H9 (cell line): ENCODE measurements at regions not wholly inside any gene's neighbourhood (a gene's known extent, or its start where the extent isn't known, plus 50 kb on each side); places are given as distances from the start of the nearest gene placed in this dataset.

Source experiments
- DNase-seq: peaks from one replicate; pipeline ENCODE4 v3.0.0-alpha.2; 2017
- H2AFZ ChIP-seq: one replicate; pipeline ENCODE4 v1.6.1; 2013; ENCODE audit warnings: mild to moderate bottlenecking, low read length, control low read depth, moderate library complexity
- H2AK5ac ChIP-seq: 2 replicates; pipeline ENCODE4 v1.6.1; 2013; ENCODE audit warnings: low read length, control low read depth, mixed read lengths; ENCODE audit not compliant: insufficient read length
- H2BK120ac ChIP-seq: one replicate; pipeline ENCODE4 v1.6.1; 2013; ENCODE audit warnings: low read depth, mild to moderate bottlenecking, low read length, control low read depth, inconsistent platforms; ENCODE audit not compliant: poor library complexity, severe bottlenecking
- H2BK12ac ChIP-seq: 2 replicates; pipeline ENCODE4 v1.6.1; 2013; ENCODE audit warnings: low read length, control low read depth, mixed read lengths, low read depth; ENCODE audit not compliant: insufficient read length
- H2BK15ac ChIP-seq: 2 replicates; pipeline ENCODE4 v1.6.1; 2013; ENCODE audit warnings: low read depth, low read length, control low read depth
- H2BK20ac ChIP-seq: one replicate; pipeline ENCODE4 v1.6.1; 2013; ENCODE audit warnings: low read depth, mild to moderate bottlenecking, low read length, control low read depth, inconsistent platforms; ENCODE audit not compliant: poor library complexity, severe bottlenecking
- H2BK5ac ChIP-seq: 2 replicates; pipeline ENCODE4 v1.6.1; 2013; ENCODE audit warnings: low read length, control low read depth, mixed read lengths; ENCODE audit not compliant: insufficient read length
- H3K14ac ChIP-seq: 2 replicates; pipeline ENCODE4 v1.6.1; 2013; ENCODE audit warnings: low read length, control low read depth; ENCODE audit not compliant: insufficient read depth
- H3K18ac ChIP-seq: 2 replicates; pipeline ENCODE4 v1.6.1; 2013; ENCODE audit warnings: low read depth, mild to moderate bottlenecking, mixed read lengths, low read length, control low read depth; ENCODE audit not compliant: insufficient read length
- H3K23ac ChIP-seq: 2 replicates; pipeline ENCODE4 v1.6.1; 2013; ENCODE audit warnings: low read length, control low read depth, mixed read lengths, low read depth; ENCODE audit not compliant: insufficient read length
- H3K23me2 ChIP-seq: 2 replicates; pipeline ENCODE4 v1.6.1; 2013; ENCODE audit warnings: low read depth, mild to moderate bottlenecking, mixed read lengths, low read length, control low read depth; ENCODE audit not compliant: insufficient read length, poor library complexity, severe bottlenecking
- H3K27ac ChIP-seq: 2 replicates; pipeline ENCODE4 v1.5.1; 2013; ENCODE audit warnings: low read length, control low read depth, mixed read lengths, low read depth; ENCODE audit not compliant: insufficient read length
- H3K27me3 ChIP-seq: 2 replicates; pipeline ENCODE4 v1.6.1; 2013; ENCODE audit warnings: low read length, control low read depth, inconsistent platforms; ENCODE audit not compliant: insufficient read depth
- H3K4ac ChIP-seq: 2 replicates; pipeline ENCODE4 v1.6.1; 2013; ENCODE audit warnings: low read depth, mild to moderate bottlenecking, control low read depth, inconsistent platforms, low read length, moderate library complexity
- H3K4me1 ChIP-seq: 2 replicates; pipeline ENCODE4 v1.6.1; 2013; ENCODE audit warnings: low read length, control low read depth, inconsistent platforms; ENCODE audit not compliant: insufficient read depth
- H3K4me2 ChIP-seq: 2 replicates; pipeline ENCODE4 v1.6.1; 2013; ENCODE audit warnings: low read length, control low read depth, mixed read lengths; ENCODE audit not compliant: insufficient read length, insufficient read depth
- H3K56ac ChIP-seq: 2 replicates; pipeline ENCODE4 v1.6.1; 2013; ENCODE audit warnings: low read depth, mild to moderate bottlenecking, mixed read lengths, low read length, control low read depth; ENCODE audit not compliant: insufficient read length
- H3K79me1 ChIP-seq: 2 replicates; pipeline ENCODE4 v1.6.1; 2013; ENCODE audit warnings: low read depth, mild to moderate bottlenecking, moderate library complexity, low read length, control low read depth, inconsistent platforms; ENCODE audit not compliant: insufficient read depth, poor library complexity, severe bottlenecking
- H3K79me2 ChIP-seq: 2 replicates; pipeline ENCODE4 v1.6.1; 2013; ENCODE audit warnings: low read length, control low read depth, inconsistent platforms; ENCODE audit not compliant: insufficient read depth
- H3K9ac ChIP-seq: 2 replicates; pipeline ENCODE4 v1.6.1; 2013; ENCODE audit warnings: low read length, control low read depth, mixed read lengths; ENCODE audit not compliant: insufficient read length; ENCODE audit errors: extremely low read depth
- H3K9me3 ChIP-seq: one replicate; pipeline ENCODE4 v1.6.1; 2013; ENCODE audit warnings: low read depth, low read length, inconsistent platforms; ENCODE audit not compliant: control insufficient read depth
- H3T11ph ChIP-seq: one replicate; pipeline ENCODE4 v1.6.1; 2013; ENCODE audit warnings: mild to moderate bottlenecking, low read length, control low read depth, inconsistent platforms
- H4K20me1 ChIP-seq: one replicate; pipeline ENCODE4 v1.6.1; 2013; ENCODE audit not compliant: control insufficient read depth, insufficient read length, insufficient read depth
- H4K5ac ChIP-seq: 2 replicates; pipeline ENCODE4 v1.6.1; 2013; ENCODE audit warnings: low read depth, mild to moderate bottlenecking, mixed read lengths, low read length, control low read depth; ENCODE audit not compliant: insufficient read length
- H4K8ac ChIP-seq: replicated peaks from 2 replicates; pipeline ENCODE4 v1.6.1; 2013; ENCODE audit warnings: low read length, control low read depth, mixed read lengths, low read depth; ENCODE audit not compliant: insufficient read length
- H4K91ac ChIP-seq: 2 replicates; pipeline ENCODE4 v1.6.1; 2013; ENCODE audit warnings: low read depth, mild to moderate bottlenecking, moderate library complexity, mixed read lengths, low read length, control low read depth; ENCODE audit not compliant: insufficient read length
- H3K27ac Mint-ChIP-seq, 3 experiments: 2 replicates in 2 of 3; 3 replicates in 1 of 3; pipeline ENCODE4 v1.8.0; 2020 to 2021; ENCODE audit warnings: mixed read lengths in 3 of 3, mild to moderate bottlenecking in 1 of 3, moderate library complexity in 1 of 3
- H3K27me3 Mint-ChIP-seq: 2 replicates; pipeline ENCODE4 v1.8.0; 2021; ENCODE audit warnings: low read depth, mild to moderate bottlenecking, moderate library complexity, mixed read lengths
- H3K36me3 Mint-ChIP-seq, 3 experiments: 2 replicates in 2 of 3; 3 replicates in 1 of 3; pipeline ENCODE4 v1.8.0; 2020 to 2021; ENCODE audit warnings: low read depth in 3 of 3, mixed read lengths in 3 of 3; ENCODE audit not compliant: insufficient read depth in 1 of 3
- H3K4me1 Mint-ChIP-seq, 2 experiments: 2 replicates each; pipeline ENCODE4 v1.8.0; 2020; ENCODE audit warnings: mixed read lengths in 2 of 2
- H3K4me3 Mint-ChIP-seq, 2 experiments: 2 replicates in 1 of 2; 3 replicates in 1 of 2; pipeline ENCODE4 v1.8.0; 2020 to 2021; ENCODE audit warnings: mild to moderate bottlenecking in 2 of 2, mixed read lengths in 2 of 2, moderate library complexity in 1 of 2
- H3K9me3 Mint-ChIP-seq, 2 experiments: 2 replicates in 1 of 2; 3 replicates in 1 of 2; pipeline ENCODE4 v1.8.0; 2020; ENCODE audit warnings: mild to moderate bottlenecking in 2 of 2, mixed read lengths in 2 of 2, moderate library complexity in 1 of 2
- WGBS: extraction: QIAGEN DNeasy Blood & Tissue Kit; methylation state at CpG from one replicate; pipeline ENCODE4 v1.1.7; 2013; ENCODE audit warnings: missing lambda C conversion rate, low lambda C conversion rate, mixed read lengths; ENCODE audit not compliant: insufficient read length; ENCODE audit errors: extremely low coverage; 5-methylcytosine and 5-hydroxymethylcytosine counted together
- TF ChIP-seq, protein P1 (sequence below): fragments of 200-600 bp; sonication (generic); conservative IDR thresholded peaks from 3 replicates; pipeline ENCODE4 v1.8.0; 2021; ENCODE audit warnings: antibody characterized with exemption, mild to moderate bottlenecking

DNA sequence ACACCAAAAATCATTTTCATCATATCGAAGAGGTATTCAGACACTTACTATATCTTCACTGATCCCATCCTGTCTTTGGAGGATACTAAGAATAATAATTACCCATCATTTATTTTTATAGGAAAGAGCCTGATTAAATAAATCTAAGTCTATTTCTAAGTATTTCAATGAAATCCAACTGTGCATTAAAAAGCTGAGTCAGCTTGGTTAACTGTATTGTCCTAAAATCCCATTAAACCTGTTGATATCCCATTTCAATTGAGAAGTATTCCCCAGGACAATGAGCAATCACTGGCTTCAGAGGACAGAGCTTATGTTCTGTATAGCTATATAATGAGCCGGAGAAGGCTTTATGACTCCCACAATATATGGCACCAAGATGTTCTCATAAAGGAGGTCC, 142.0 kb upstream of the RORB start:
- Histone ChIP-seq H3K4me1 (no peaks in the 10 kb centered on the region), H3K9ac (no peak overlapping the region), H2BK12ac (no peak overlapping the region), H2BK5ac (no peak overlapping the region), H3K23me2 (no peaks in the 10 kb centered on the region), H2BK20ac (no peak overlapping the region), H3K18ac (no peak overlapping the region), H4K91ac (no peak overlapping the region), H2AFZ (no peak overlapping the region), H3K27me3 (no peaks in the 10 kb centered on the region), H3K9me3 (no peaks in the 10 kb centered on the region), H3K4me2 (no peak overlapping the region), H2BK15ac (no peak overlapping the region), H3K4ac (no peak overlapping the region), H3T11ph (no peak overlapping the region), H4K5ac (no peak overlapping the region), H4K20me1 (no peaks in the 10 kb centered on the region), H3K23ac (no peak overlapping the region), H2AK5ac (no peak overlapping the region), H3K27ac (no peak overlapping the region), H3K79me2 (no peaks in the 10 kb centered on the region), H4K8ac (no peak overlapping the region), H3K79me1 (no peaks in the 10 kb centered on the region), H3K56ac (no peak overlapping the region), H2BK120ac (no peak overlapping the region), H3K14ac (no peak overlapping the region)
- Mint-ChIP-seq H3K27ac (no peak overlapping the region), H3K36me3 (no peaks in the 10 kb centered on the region), H3K4me3 (no peak overlapping the region), H3K9me3 (no peaks in the 10 kb centered on the region), H3K27me3 (no peaks in the 10 kb centered on the region), H3K4me1 (no peaks in the 10 kb centered on the region)
- TF ChIP-seq, protein P1, sequence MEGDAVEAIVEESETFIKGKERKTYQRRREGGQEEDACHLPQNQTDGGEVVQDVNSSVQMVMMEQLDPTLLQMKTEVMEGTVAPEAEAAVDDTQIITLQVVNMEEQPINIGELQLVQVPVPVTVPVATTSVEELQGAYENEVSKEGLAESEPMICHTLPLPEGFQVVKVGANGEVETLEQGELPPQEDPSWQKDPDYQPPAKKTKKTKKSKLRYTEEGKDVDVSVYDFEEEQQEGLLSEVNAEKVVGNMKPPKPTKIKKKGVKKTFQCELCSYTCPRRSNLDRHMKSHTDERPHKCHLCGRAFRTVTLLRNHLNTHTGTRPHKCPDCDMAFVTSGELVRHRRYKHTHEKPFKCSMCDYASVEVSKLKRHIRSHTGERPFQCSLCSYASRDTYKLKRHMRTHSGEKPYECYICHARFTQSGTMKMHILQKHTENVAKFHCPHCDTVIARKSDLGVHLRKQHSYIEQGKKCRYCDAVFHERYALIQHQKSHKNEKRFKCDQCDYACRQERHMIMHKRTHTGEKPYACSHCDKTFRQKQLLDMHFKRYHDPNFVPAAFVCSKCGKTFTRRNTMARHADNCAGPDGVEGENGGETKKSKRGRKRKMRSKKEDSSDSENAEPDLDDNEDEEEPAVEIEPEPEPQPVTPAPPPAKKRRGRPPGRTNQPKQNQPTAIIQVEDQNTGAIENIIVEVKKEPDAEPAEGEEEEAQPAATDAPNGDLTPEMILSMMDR: no peak
- DNase-seq: no peak
- no CpG with 5 or more reads among the region's 2 CpGs for WGBS
